ENCODE measurements at regions not wholly inside any gene's neighbourhood (a gene's known extent, or its start where the extent isn't known, plus 50 kb on each side); places are given as distances from the start of the nearest gene placed in this dataset.

DNA sequence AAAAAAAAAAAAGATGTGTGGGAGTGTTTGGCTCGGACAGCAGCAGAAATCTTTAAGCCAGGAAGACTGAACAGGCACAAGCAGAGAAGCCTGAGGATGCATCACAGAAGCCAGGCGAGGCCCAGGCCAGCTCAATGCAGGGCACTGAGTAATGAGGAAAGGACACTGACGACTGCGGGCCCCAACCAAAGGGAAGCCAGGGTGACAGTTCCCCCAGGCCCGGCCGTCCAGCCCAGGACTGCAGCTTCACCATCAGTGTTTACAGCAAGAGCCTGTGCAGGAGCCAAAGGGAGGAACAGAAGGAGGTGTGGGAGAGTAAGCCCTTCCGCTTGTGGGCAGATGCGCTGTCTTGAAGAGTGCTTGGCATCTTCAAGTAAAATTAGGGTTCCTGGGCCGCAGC is 205.3 kb upstream of the SFSWAP start:
- WGBS (ENCODE audit: extremely low coverage, insufficient coverage, low lambda C conversion rate), result no CpG with 5 or more reads among the region's 9 CpGs
- no peak overlapping the region for H2BK120ac ChIP-seq (ENCODE audit: low read depth, low read length)

DNA sequence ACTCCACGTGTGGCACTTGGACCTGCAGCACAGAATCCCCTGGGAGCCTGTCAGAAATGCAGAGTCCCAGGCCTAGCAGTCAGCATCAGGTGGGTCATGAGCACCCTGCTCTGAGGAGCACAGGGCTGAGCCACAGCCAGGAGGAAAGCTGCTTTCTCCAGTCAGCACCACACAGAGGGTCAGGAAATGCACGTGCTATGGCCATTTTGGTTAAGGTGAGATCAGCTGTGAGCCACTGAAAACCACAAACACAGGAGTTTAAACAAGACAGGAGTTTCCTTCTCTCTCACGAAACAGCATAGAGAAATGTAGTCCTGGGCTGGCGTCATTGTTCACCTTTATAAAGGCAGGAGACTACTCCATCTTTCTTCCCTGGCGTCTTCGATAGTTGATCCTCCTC is 204.5 kb upstream of the SFSWAP start:
- H3K23ac ChIP-seq (ENCODE audit: low read length), result no peak overlapping the region
- DNase-seq, result no peak
- WGBS (ENCODE audit: extremely low coverage, insufficient coverage, low lambda C conversion rate), result no CpG with 5 or more reads among the region's 6 CpGs

More for the DNA sequence above, 205.3 kb upstream of the SFSWAP start:
- Histone ChIP-seq H4K8ac (ENCODE audit: low read depth, low read length) (no peak overlapping the region), H3K27me3 (ENCODE audit: insufficient read depth, low read length, poor library complexity) (no peaks in the 10 kb centered on the region), H4K5ac (ENCODE audit: low read length) (no peak overlapping the region), H3K4ac (ENCODE audit: low read depth, low read length) (no peak overlapping the region), H3K27ac (ENCODE audit: low read depth, low read length) (no peak overlapping the region), H3K79me1 (ENCODE audit: low read length) (no peaks in the 10 kb centered on the region), H3K36me3 (ENCODE audit: control insufficient read depth, insufficient read depth, low read length) (no peaks in the 10 kb centered on the region), H3K18ac (ENCODE audit: low read length) (no peak overlapping the region), H3K4me3 (ENCODE audit: low read length) (no peak overlapping the region), H3K56ac (ENCODE audit: low read length) (no peak overlapping the region), H2BK5ac (ENCODE audit: low read length) (no peak overlapping the region), H3K4me2 (ENCODE audit: low read length) (no peak overlapping the region), H3K23ac (ENCODE audit: low read length) (no peak overlapping the region), H2BK15ac (replicated peaks; ENCODE audit: low read depth) (no peak overlapping the region), H3K9ac (ENCODE audit: low read length) (no peak overlapping the region), H3K4me1 (ENCODE audit: control insufficient read depth, low read depth, low read length) (no peaks in the 10 kb centered on the region), H2AK5ac (ENCODE audit: low read length) (no peak overlapping the region), H3K79me2 (ENCODE audit: control insufficient read depth, insufficient read depth, low read length) (no peaks in the 10 kb centered on the region)
- DNase-seq, result no peak

DNA sequence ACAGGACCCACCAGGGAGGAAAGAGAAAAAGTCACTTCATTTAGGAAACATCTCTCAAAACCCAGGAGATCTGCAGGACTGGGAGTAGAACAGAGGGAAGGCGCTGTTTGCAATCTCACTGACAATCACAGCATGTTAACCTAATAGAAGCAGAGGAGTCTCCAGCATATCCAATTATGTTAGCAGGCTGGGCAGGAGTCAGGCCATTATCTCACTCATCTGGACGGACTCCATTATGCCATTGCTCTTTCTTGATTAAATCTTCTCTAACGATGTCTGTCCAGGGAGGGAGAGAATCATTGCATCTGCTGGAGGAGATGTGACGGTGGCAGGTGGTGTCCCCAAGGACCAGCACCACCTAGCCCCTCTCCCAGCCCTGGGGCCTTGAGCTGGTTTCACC is 203.8 kb upstream of the SFSWAP start:
- DNase-seq, result no peak
- WGBS (ENCODE audit: extremely low coverage, insufficient coverage, low lambda C conversion rate), result no CpG with 5 or more reads among the region's 4 CpGs

More for the DNA sequence above, 204.5 kb upstream of the SFSWAP start:
- H3K4me1 ChIP-seq (ENCODE audit: control insufficient read depth, low read depth, low read length), result peaks cover 5% of the 10 kb centered on the region
- H4K5ac ChIP-seq (ENCODE audit: low read length), result no peak overlapping the region
- H2BK5ac ChIP-seq (ENCODE audit: low read length), result no peak overlapping the region
- no peak overlapping the region for H3K4me3 ChIP-seq (ENCODE audit: low read length)
- H3K4ac ChIP-seq (ENCODE audit: low read depth, low read length), result no peak overlapping the region
- no peak overlapping the region for H3K56ac ChIP-seq (ENCODE audit: low read length)
- H3K27me3 ChIP-seq (ENCODE audit: insufficient read depth, low read length, poor library complexity), result no peaks in the 10 kb centered on the region
- H3K18ac ChIP-seq (ENCODE audit: low read length), result no peak overlapping the region
- H3K79me2 ChIP-seq (ENCODE audit: control insufficient read depth, insufficient read depth, low read length), result no peaks in the 10 kb centered on the region
- no peaks in the 10 kb centered on the region for H3K36me3 ChIP-seq (ENCODE audit: control insufficient read depth, insufficient read depth, low read length)
- no peak overlapping the region for H3K4me2 ChIP-seq (ENCODE audit: low read length)
- H3K79me1 ChIP-seq (ENCODE audit: low read length), result no peaks in the 10 kb centered on the region
- H2AK5ac ChIP-seq (ENCODE audit: low read length), result no peak overlapping the region
- no peak overlapping the region for H4K8ac ChIP-seq (ENCODE audit: low read depth, low read length)
- H2BK15ac ChIP-seq (replicated peaks; ENCODE audit: low read depth), result no peak overlapping the region
- no peak overlapping the region for H2BK120ac ChIP-seq (ENCODE audit: low read depth, low read length)
- H3K9ac ChIP-seq (ENCODE audit: low read length), result no peak overlapping the region
- no peak overlapping the region for H3K27ac ChIP-seq (ENCODE audit: low read depth, low read length)

DNA sequence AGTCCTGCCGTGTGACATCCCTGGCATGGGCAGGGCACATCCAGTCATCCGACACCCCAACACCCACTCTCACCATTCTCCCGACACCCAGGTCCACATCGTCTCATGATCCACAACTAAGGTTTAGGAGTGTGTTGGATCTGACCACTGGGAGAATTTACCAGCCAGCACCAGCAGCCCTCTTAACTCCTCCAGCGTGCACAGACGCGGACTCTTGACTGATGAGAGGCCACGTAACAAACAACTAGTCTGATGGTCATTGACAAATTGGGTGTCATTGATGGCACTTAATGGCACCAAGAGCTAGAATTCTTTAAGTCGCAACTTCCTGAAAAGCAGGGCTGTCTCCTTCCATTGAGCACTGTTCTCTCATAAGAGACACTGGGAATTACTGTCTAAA is 203.0 kb upstream of the SFSWAP start:
- no peak overlapping the region for H3K18ac ChIP-seq (ENCODE audit: low read length)
- H3K36me3 ChIP-seq (ENCODE audit: control insufficient read depth, insufficient read depth, low read length), result no peaks in the 10 kb centered on the region
- H2BK120ac ChIP-seq (ENCODE audit: low read depth, low read length), result no peak overlapping the region
- no peak overlapping the region for H4K8ac ChIP-seq (ENCODE audit: low read depth, low read length)
- H3K9ac ChIP-seq (ENCODE audit: low read length), result no peak overlapping the region
- H3K79me2 ChIP-seq (ENCODE audit: control insufficient read depth, insufficient read depth, low read length), result no peaks in the 10 kb centered on the region
- H3K27ac ChIP-seq (ENCODE audit: low read depth, low read length), result no peak overlapping the region
- DNase-seq, result no peak
- H2BK5ac ChIP-seq (ENCODE audit: low read length), result no peak overlapping the region
- WGBS (ENCODE audit: extremely low coverage, insufficient coverage, low lambda C conversion rate), result no CpG with 5 or more reads among the region's 9 CpGs
- H3K4me3 ChIP-seq (ENCODE audit: low read length), result no peak overlapping the region
- no peak overlapping the region for H3K56ac ChIP-seq (ENCODE audit: low read length)
- H3K79me1 ChIP-seq (ENCODE audit: low read length), result no peaks in the 10 kb centered on the region
- no peak overlapping the region for H3K4ac ChIP-seq (ENCODE audit: low read depth, low read length)
- no peak overlapping the region for H2AK5ac ChIP-seq (ENCODE audit: low read length)
- no peak overlapping the region for H4K5ac ChIP-seq (ENCODE audit: low read length)
- H3K23ac ChIP-seq (ENCODE audit: low read length), result no peak overlapping the region
- no peaks in the 10 kb centered on the region for H3K27me3 ChIP-seq (ENCODE audit: insufficient read depth, low read length, poor library complexity)
- no peak overlapping the region for H2BK15ac ChIP-seq (replicated peaks; ENCODE audit: low read depth)
- H3K4me1 ChIP-seq (ENCODE audit: control insufficient read depth, low read depth, low read length), result peaks cover 6% of the 10 kb centered on the region
- H3K4me2 ChIP-seq (ENCODE audit: low read length), result no peak overlapping the region

More for the DNA sequence above, 203.8 kb upstream of the SFSWAP start:
- Histone ChIP-seq H4K5ac (ENCODE audit: low read length) (no peak overlapping the region), H3K9ac (ENCODE audit: low read length) (no peak overlapping the region), H3K27ac (ENCODE audit: low read depth, low read length) (no peak overlapping the region), H3K23ac (ENCODE audit: low read length) (no peak overlapping the region), H3K79me1 (ENCODE audit: low read length) (no peaks in the 10 kb centered on the region), H3K56ac (ENCODE audit: low read length) (no peak overlapping the region), H2BK120ac (ENCODE audit: low read depth, low read length) (no peak overlapping the region), H3K36me3 (ENCODE audit: control insufficient read depth, insufficient read depth, low read length) (no peaks in the 10 kb centered on the region), H3K4me3 (ENCODE audit: low read length) (no peak overlapping the region), H3K4ac (ENCODE audit: low read depth, low read length) (no peak overlapping the region), H3K4me2 (ENCODE audit: low read length) (no peak overlapping the region), H2AK5ac (ENCODE audit: low read length) (no peak overlapping the region), H2BK15ac (replicated peaks; ENCODE audit: low read depth) (no peak overlapping the region), H4K8ac (ENCODE audit: low read depth, low read length) (no peak overlapping the region), H3K27me3 (ENCODE audit: insufficient read depth, low read length, poor library complexity) (no peaks in the 10 kb centered on the region), H3K79me2 (ENCODE audit: control insufficient read depth, insufficient read depth, low read length) (no peaks in the 10 kb centered on the region), H3K18ac (ENCODE audit: low read length) (no peak overlapping the region), H2BK5ac (ENCODE audit: low read length) (no peak overlapping the region), H3K4me1 (ENCODE audit: control insufficient read depth, low read depth, low read length) (peaks cover 6% of the 10 kb centered on the region)

DNA sequence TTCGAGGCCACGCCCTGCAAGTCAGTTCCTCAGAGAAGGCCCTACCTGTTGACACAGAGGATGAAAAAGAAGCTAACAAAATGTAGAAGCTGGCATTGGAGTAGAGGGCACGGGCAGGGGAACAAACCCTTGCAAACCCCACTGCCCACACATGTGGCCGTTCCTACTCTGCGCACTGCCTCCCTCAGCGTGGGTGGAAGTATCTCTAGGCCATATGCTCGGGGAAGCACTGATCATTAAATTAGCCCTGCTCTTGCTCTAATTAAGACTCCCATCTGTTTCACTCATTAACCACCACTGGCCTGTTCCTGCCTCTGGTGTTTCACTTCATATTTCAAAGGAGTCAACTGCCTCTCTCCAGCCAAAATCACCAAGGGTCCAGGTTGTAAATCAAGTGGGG is 201.2 kb upstream of the SFSWAP start:
- H3K27ac ChIP-seq (ENCODE audit: low read depth, low read length), result no peak overlapping the region
- no peak overlapping the region for H4K5ac ChIP-seq (ENCODE audit: low read length)
- no peaks in the 10 kb centered on the region for H3K79me1 ChIP-seq (ENCODE audit: low read length)
- H2BK5ac ChIP-seq (ENCODE audit: low read length), result no peak overlapping the region
- no peak overlapping the region for H3K4me2 ChIP-seq (ENCODE audit: low read length)
- H3K56ac ChIP-seq (ENCODE audit: low read length), result no peak overlapping the region
- no peak overlapping the region for H3K9ac ChIP-seq (ENCODE audit: low read length)
- H2AK5ac ChIP-seq (ENCODE audit: low read length), result no peak overlapping the region
- no peak for DNase-seq
- H3K23ac ChIP-seq (ENCODE audit: low read length), result no peak overlapping the region
- H3K27me3 ChIP-seq (ENCODE audit: insufficient read depth, low read length, poor library complexity), result no peaks in the 10 kb centered on the region
- no peak overlapping the region for H2BK120ac ChIP-seq (ENCODE audit: low read depth, low read length)
- H3K4me3 ChIP-seq (ENCODE audit: low read length), result no peak overlapping the region
- H3K79me2 ChIP-seq (ENCODE audit: control insufficient read depth, insufficient read depth, low read length), result no peaks in the 10 kb centered on the region
- no peak overlapping the region for H3K4ac ChIP-seq (ENCODE audit: low read depth, low read length)
- H2BK15ac ChIP-seq (replicated peaks; ENCODE audit: low read depth), result no peak overlapping the region
- no peaks in the 10 kb centered on the region for H3K36me3 ChIP-seq (ENCODE audit: control insufficient read depth, insufficient read depth, low read length)
- WGBS (ENCODE audit: extremely low coverage, insufficient coverage, low lambda C conversion rate), result no CpG with 5 or more reads among the region's 7 CpGs
- no peak overlapping the region for H4K8ac ChIP-seq (ENCODE audit: low read depth, low read length)
- H3K18ac ChIP-seq (ENCODE audit: low read length), result no peak overlapping the region
- peaks cover 6% of the 10 kb centered on the region for H3K4me1 ChIP-seq (ENCODE audit: control insufficient read depth, low read depth, low read length)

DNA sequence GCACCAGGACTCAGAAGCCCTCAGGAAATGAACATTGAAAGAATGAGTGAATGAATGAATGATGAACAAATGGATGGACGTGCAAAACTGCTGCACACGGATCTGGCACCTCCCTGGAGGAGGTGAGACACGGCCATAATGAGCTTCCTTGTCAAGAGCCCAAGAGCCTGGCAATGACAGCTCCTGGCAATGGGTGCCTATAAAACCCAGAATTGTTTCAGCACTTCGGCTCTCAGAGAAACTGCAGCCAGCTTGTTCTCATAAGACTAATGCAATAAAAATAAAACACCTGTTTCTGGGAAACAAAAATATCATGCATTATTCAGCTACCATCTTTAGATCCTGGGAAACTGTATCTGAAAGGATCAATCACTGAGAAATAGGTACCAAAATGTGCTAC is 200.5 kb upstream of the SFSWAP start:
- no peak overlapping the region for H2BK15ac ChIP-seq (replicated peaks; ENCODE audit: low read depth)
- H3K36me3 ChIP-seq (ENCODE audit: control insufficient read depth, insufficient read depth, low read length), result no peaks in the 10 kb centered on the region
- H3K4me2 ChIP-seq (ENCODE audit: low read length), result no peak overlapping the region
- no peaks in the 10 kb centered on the region for H3K79me2 ChIP-seq (ENCODE audit: control insufficient read depth, insufficient read depth, low read length)
- H3K9ac ChIP-seq (ENCODE audit: low read length), result no peak overlapping the region
- WGBS (ENCODE audit: extremely low coverage, insufficient coverage, low lambda C conversion rate), result no CpG with 5 or more reads among the region's 4 CpGs
- no peak overlapping the region for H4K5ac ChIP-seq (ENCODE audit: low read length)
- no peak overlapping the region for H3K56ac ChIP-seq (ENCODE audit: low read length)
- no peak overlapping the region for H4K8ac ChIP-seq (ENCODE audit: low read depth, low read length)
- H3K4me3 ChIP-seq (ENCODE audit: low read length), result no peak overlapping the region
- no peak overlapping the region for H3K4ac ChIP-seq (ENCODE audit: low read depth, low read length)
- H2BK120ac ChIP-seq (ENCODE audit: low read depth, low read length), result no peak overlapping the region
- H3K27me3 ChIP-seq (ENCODE audit: insufficient read depth, low read length, poor library complexity), result no peaks in the 10 kb centered on the region
- peaks cover 6% of the 10 kb centered on the region for H3K4me1 ChIP-seq (ENCODE audit: control insufficient read depth, low read depth, low read length)
- DNase-seq, result no peak
- no peak overlapping the region for H2AK5ac ChIP-seq (ENCODE audit: low read length)
- no peak overlapping the region for H3K18ac ChIP-seq (ENCODE audit: low read length)
- no peak overlapping the region for H3K23ac ChIP-seq (ENCODE audit: low read length)
- H2BK5ac ChIP-seq (ENCODE audit: low read length), result no peak overlapping the region
- no peaks in the 10 kb centered on the region for H3K79me1 ChIP-seq (ENCODE audit: low read length)
- no peak overlapping the region for H3K27ac ChIP-seq (ENCODE audit: low read depth, low read length)

All from mesendoderm (in vitro differentiated cells).